IPS-NIHi7 (cell line): ENCODE measurements at regions not wholly inside any gene's neighbourhood (a gene's known extent, or its start where the extent isn't known, plus 50 kb on each side); places are given as distances from the start of the nearest gene placed in this dataset.

Source experiments
- DNase-seq: peaks from one replicate; pipeline ENCODE4 v3.0.0; 2012; ENCODE audit warnings: mixed read lengths; ENCODE audit errors: extremely low spot score

DNA sequence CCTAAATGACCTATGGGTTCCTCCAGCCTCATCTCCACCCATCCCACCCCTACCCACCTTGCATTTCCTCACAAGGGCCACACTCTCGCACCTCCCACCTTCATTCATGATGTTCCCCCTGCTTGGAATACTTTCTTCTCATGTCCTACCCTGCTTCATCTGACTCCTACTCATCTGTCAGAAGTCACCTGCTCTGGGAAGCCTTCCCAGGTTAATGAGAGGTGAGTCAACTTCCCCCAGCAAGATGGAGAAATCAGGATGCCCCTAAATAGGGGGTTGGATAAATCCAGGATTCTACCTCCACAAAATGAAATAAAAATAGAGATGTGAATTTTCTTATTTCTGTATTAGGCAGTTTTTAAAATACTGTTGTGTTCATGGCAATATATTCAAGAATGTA lies 51.0 kb upstream of the WSB1 start:
- DNase-seq, result no peak

DNA sequence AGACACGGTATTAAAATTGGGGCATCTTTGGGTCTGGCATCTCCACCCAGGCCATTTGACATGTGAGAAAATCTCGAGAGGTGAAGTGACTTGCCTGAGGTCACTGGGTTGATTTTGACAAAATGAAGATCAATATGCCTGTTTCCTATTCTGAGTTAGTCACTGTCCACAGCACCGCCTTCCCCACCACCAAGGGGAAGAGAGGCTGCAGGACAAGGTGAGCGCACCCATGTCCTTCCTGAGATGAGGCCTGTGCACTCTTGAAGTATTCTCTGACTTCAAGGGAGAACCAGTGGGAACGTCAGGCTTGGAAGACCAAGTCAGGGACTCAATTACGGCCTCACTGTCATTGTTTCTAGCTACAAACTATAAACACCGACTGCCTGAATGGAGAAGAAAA lies 49.9 kb upstream of the WSB1 start:
- DNase-seq, result no peak
